Peyer's patch (tissue), 4 donors: ENCODE measurements at regions not wholly inside any gene's neighbourhood (a gene's known extent, or its start where the extent isn't known, plus 50 kb on each side); places are given as distances from the start of the nearest gene placed in this dataset.

Source experiments
- POLR2A ChIP-seq, 2 donors: fragments of 450-650 bp; IDR thresholded peaks; one replicate each; pipeline ENCODE4 v1.5.1; 2017; ENCODE audit warnings: antibody characterized with exemption in 2 of 2, mild to moderate bottlenecking in 2 of 2, moderate library complexity in 2 of 2
- TF ChIP-seq, protein P1 (sequence below), 6 experiments: fragments of 450-650 bp in 4 of 6; fragments of 200-600 bp in 2 of 6; sonication (generic) in 1 of 6; IDR thresholded peaks; one replicate each; pipeline ENCODE4 v1.5.1; 2017 to 2019; ENCODE audit warnings: antibody characterized with exemption in 6 of 6, mild to moderate bottlenecking in 3 of 6, moderate library complexity in 1 of 6

- TF ChIP-seq, protein P1, sequence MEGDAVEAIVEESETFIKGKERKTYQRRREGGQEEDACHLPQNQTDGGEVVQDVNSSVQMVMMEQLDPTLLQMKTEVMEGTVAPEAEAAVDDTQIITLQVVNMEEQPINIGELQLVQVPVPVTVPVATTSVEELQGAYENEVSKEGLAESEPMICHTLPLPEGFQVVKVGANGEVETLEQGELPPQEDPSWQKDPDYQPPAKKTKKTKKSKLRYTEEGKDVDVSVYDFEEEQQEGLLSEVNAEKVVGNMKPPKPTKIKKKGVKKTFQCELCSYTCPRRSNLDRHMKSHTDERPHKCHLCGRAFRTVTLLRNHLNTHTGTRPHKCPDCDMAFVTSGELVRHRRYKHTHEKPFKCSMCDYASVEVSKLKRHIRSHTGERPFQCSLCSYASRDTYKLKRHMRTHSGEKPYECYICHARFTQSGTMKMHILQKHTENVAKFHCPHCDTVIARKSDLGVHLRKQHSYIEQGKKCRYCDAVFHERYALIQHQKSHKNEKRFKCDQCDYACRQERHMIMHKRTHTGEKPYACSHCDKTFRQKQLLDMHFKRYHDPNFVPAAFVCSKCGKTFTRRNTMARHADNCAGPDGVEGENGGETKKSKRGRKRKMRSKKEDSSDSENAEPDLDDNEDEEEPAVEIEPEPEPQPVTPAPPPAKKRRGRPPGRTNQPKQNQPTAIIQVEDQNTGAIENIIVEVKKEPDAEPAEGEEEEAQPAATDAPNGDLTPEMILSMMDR (IDR thresholded peaks at IDR 0.05): no peak
- TF ChIP-seq POLR2A (IDR thresholded peaks at IDR 0.05): no peak
These were observed 69.8 kb upstream of the PHACTR2 start for GRCh38 chr6:143607974-143608373.
